ENCODE measurements at regions not wholly inside any gene's neighbourhood (a gene's known extent, or its start where the extent isn't known, plus 50 kb on each side); places are given as distances from the start of the nearest gene placed in this dataset.

DNA sequence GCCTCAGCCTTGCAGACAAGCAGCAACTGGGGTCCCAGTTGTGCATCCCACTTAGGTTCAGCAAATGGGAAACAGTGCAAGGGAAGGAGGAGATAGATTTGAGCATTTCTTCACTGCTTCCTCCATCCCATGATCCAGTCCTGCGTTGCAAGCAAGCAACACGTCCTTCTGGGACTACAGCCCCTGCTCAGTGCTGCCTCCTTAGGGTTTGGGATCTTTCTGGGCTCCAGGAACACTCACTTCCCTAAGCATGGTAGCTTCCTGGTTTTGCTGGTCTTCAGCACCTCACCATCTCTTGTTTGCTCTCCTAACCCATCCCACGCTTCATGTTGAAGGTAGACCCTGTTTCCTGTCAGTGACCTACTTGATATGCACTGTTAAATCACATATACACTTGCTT lies 444.7 kb downstream of the MED10 start:
- Histone ChIP-seq H3K4me1 (ENCODE audit: low read depth) (no peaks in the 10 kb centered on the region), H3K4me3 (no peak overlapping the region), H3K36me3 (no peaks in the 10 kb centered on the region), H3K27me3 (no peaks in the 10 kb centered on the region), H3K9me3 (ENCODE audit: low read depth) (no peaks in the 10 kb centered on the region), H3K27ac (no peak overlapping the region)
- no peak for DNase-seq (ENCODE audit: low read depth in 1 of 2, low spot score in 1 of 2)
- TF ChIP-seq, protein P1, sequence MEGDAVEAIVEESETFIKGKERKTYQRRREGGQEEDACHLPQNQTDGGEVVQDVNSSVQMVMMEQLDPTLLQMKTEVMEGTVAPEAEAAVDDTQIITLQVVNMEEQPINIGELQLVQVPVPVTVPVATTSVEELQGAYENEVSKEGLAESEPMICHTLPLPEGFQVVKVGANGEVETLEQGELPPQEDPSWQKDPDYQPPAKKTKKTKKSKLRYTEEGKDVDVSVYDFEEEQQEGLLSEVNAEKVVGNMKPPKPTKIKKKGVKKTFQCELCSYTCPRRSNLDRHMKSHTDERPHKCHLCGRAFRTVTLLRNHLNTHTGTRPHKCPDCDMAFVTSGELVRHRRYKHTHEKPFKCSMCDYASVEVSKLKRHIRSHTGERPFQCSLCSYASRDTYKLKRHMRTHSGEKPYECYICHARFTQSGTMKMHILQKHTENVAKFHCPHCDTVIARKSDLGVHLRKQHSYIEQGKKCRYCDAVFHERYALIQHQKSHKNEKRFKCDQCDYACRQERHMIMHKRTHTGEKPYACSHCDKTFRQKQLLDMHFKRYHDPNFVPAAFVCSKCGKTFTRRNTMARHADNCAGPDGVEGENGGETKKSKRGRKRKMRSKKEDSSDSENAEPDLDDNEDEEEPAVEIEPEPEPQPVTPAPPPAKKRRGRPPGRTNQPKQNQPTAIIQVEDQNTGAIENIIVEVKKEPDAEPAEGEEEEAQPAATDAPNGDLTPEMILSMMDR (IDR thresholded peaks at IDR 0.05; ENCODE audit: low read depth, low read length), result no peak

DNA sequence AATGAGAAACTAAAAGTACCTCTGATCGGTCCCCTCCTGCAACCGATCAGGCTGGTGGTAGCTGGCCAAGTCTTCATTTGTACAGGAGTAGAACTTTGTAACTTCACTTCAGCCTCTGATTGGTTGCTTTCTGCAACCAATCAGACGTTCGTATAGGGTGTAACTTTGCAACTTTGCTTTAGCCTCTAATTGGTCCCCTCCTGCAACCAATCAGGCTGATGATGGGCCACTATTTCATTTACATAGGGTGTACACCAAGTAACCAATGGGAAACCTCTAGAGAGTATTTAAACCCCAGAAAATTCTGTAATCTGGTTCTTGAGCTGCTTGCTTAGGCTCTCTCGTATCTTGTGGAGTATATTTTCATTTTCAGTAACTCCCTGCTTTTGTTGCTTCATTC lies 445.5 kb downstream of the MED10 start:
- no peak overlapping the region for H3K27ac ChIP-seq
- H3K36me3 ChIP-seq, result no peaks in the 10 kb centered on the region
- H3K4me3 ChIP-seq, result no peak overlapping the region
- H3K27me3 ChIP-seq, result no peaks in the 10 kb centered on the region
- H3K4me1 ChIP-seq (ENCODE audit: low read depth), result no peaks in the 10 kb centered on the region
- DNase-seq (ENCODE audit: low read depth in 1 of 2, low spot score in 1 of 2), result no peak
- no peaks in the 10 kb centered on the region for H3K9me3 ChIP-seq (ENCODE audit: low read depth)
- TF ChIP-seq, protein P1 (IDR thresholded peaks at IDR 0.05; ENCODE audit: low read depth, low read length), result no peak

DNA sequence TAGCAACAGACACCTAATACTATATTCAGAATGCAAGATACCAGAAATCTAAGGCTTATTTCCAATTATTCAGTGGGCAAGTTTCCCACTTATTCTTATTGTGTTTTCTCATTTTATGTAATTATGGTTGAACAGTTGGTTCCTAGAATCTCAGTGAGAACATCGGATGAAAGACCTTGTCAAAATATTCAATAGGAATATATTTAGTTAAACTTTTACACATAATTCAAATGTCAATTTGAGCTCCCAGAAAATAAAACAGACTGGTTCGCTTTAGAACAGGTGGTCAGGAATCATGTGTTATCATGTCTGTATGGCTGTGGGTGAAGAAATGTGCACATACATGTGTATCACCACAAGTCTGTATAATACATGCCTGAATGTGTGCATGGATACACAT lies 447.8 kb downstream of the MED10 start:
- no peak for DNase-seq (ENCODE audit: low read depth in 1 of 2, low spot score in 1 of 2)
- no peaks in the 10 kb centered on the region for H3K27me3 ChIP-seq
- H3K9me3 ChIP-seq (ENCODE audit: low read depth), result no peaks in the 10 kb centered on the region
- TF ChIP-seq, protein P1 (IDR thresholded peaks at IDR 0.05; ENCODE audit: low read depth, low read length), result no peak
- H3K4me3 ChIP-seq, result no peak overlapping the region
- no peak overlapping the region for H3K27ac ChIP-seq
- no peaks in the 10 kb centered on the region for H3K36me3 ChIP-seq
- no peaks in the 10 kb centered on the region for H3K4me1 ChIP-seq (ENCODE audit: low read depth)

DNA sequence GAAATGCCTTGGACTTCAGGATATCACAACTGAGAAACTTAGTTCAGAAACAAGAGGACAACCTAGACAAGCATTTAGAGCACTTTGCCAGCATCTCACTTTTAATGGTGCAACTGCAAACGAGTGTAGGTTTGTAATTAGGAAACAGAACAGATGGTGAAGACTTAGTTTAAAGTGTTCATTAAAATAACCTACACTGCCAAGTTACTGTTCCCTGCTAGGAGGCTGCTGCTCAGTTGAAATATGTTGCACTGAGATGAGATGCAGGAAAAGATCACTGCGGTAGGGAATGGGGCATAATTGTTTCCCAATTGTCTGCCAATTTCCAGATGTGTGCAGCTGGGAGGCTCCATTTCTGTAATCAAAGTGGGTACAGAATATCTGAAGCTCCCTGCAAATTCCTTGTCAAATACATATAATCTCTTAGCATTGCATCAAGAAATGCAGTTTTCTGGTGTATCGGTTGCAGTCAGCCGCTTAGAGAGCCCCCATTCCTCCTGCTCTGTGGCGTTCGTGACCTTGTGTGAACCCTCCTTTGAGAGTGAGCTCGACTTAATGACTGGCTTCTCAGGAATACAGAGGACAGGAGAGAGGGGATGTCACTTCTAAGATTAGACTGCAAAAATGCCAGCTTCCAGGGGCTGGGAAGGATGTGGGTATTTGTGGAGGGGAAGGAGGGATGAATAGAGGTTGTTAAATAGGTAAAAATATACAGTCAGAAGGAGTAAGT lies 448.9 kb downstream of the MED10 start:
- DNase-seq (ENCODE audit: low read depth in 1 of 2, low spot score in 1 of 2), result no peak

DNA sequence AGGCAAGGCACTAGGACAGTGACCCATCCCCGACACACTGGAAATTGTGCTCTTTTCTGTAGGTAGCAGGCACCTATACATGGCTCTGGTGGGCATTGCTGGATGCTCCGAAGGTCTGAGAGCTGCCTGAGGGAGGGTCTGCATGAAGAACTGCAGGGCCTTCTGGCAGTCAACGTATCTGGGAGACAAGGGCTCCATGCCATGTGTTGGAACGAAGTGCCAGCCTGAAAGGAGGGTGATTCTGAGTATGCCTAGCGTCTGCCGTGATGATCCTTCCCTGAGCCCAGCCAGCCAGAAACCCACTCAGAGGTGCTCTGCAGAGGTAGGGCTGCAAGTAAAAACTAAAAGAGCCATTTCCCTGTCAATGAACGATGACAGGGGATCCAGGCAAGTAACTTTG lies 453.2 kb downstream of the MED10 start:
- Histone ChIP-seq H3K27me3 (no peaks in the 10 kb centered on the region), H3K36me3 (no peaks in the 10 kb centered on the region), H3K9me3 (ENCODE audit: low read depth) (no peaks in the 10 kb centered on the region), H3K27ac (no peak overlapping the region), H3K4me3 (no peak overlapping the region), H3K4me1 (ENCODE audit: low read depth) (no peaks in the 10 kb centered on the region)
- TF ChIP-seq, protein P1 (IDR thresholded peaks at IDR 0.05; ENCODE audit: low read depth, low read length), result no peak
- DNase-seq (ENCODE audit: low read depth in 1 of 2, low spot score in 1 of 2), result no peak

More for the DNA sequence above, 448.9 kb downstream of the MED10 start:
- Histone ChIP-seq H3K9me3 (ENCODE audit: low read depth) (no peaks in the 10 kb centered on the region), H3K27me3 (no peaks in the 10 kb centered on the region), H3K27ac (no peak overlapping the region), H3K4me3 (no peak overlapping the region), H3K36me3 (no peaks in the 10 kb centered on the region), H3K4me1 (ENCODE audit: low read depth) (no peaks in the 10 kb centered on the region)
- TF ChIP-seq, protein P1 (IDR thresholded peaks at IDR 0.05; ENCODE audit: low read depth, low read length), result no peak

All from cardiac muscle cell (in vitro differentiated cells and primary cell).